ENCODE measurements at regions not wholly inside any gene's neighbourhood (a gene's known extent, or its start where the extent isn't known, plus 50 kb on each side); places are given as distances from the start of the nearest gene placed in this dataset.

DNA sequence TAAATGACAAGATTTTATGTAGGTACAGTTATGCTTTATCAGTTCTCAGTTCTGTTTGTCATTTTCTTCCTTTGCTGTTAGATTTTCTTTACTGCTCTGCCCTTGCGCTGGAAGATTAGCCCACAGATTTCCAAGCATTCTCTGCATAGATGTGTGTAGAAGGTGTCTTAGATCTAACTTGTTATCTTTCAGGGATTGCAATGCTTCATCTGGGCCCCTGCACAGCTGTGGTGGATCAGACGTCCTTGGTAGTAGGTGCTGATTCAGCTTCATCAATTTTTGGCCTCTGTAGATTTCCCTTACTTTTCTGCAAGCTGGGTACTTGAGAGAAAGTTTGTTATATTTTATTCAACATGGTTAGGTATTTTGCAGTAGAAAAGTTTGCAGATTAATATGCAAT is 115.3 kb upstream of the LINC00305 start:
- DNase-seq (ENCODE audit: low spot score) (no peak), ATAC-seq (ENCODE audit: low read depth) (no peak)
- no peak overlapping the region for H3K4me3 ChIP-seq (ENCODE audit: severe bottlenecking)
- H3K27me3 ChIP-seq (ENCODE audit: insufficient read depth, poor library complexity, severe bottlenecking), result no peaks in the 10 kb centered on the region
- no peak overlapping the region for H3K27ac ChIP-seq (ENCODE audit: poor library complexity, severe bottlenecking)
- H3K4me1 ChIP-seq (ENCODE audit: insufficient read depth, poor library complexity, severe bottlenecking), result no peaks in the 10 kb centered on the region
- H3K9me3 ChIP-seq (ENCODE audit: severe bottlenecking), result no peaks in the 10 kb centered on the region
- TF ChIP-seq, protein P1, sequence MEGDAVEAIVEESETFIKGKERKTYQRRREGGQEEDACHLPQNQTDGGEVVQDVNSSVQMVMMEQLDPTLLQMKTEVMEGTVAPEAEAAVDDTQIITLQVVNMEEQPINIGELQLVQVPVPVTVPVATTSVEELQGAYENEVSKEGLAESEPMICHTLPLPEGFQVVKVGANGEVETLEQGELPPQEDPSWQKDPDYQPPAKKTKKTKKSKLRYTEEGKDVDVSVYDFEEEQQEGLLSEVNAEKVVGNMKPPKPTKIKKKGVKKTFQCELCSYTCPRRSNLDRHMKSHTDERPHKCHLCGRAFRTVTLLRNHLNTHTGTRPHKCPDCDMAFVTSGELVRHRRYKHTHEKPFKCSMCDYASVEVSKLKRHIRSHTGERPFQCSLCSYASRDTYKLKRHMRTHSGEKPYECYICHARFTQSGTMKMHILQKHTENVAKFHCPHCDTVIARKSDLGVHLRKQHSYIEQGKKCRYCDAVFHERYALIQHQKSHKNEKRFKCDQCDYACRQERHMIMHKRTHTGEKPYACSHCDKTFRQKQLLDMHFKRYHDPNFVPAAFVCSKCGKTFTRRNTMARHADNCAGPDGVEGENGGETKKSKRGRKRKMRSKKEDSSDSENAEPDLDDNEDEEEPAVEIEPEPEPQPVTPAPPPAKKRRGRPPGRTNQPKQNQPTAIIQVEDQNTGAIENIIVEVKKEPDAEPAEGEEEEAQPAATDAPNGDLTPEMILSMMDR (IDR thresholded peaks at IDR 0.05; ENCODE audit: poor library complexity, severe bottlenecking), result no peak
- no peaks in the 10 kb centered on the region for H3K36me3 ChIP-seq (ENCODE audit: low read depth)

DNA sequence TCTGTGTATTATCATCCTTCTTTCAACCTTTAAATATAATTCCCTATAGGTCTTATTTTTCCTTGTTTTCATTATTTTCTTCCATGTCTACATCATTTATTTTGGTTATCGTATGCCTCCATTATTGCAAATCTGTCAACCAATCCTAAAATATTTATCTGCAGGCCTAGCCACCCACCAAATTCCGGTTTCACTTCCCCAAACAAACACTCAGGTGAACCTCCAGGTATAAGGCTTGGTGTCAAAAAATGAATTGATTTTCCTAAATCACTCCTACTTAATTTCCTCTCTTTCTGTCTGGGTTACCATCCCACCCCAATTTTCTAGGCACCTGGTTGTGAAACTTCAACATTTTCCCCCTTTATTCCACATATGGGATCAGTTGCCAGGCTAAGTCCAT is 111.9 kb upstream of the LINC00305 start:
- no peak for ATAC-seq (ENCODE audit: low read depth)
- no peaks in the 10 kb centered on the region for H3K9me3 ChIP-seq (ENCODE audit: severe bottlenecking)
- no peaks in the 10 kb centered on the region for H3K27me3 ChIP-seq (ENCODE audit: insufficient read depth, poor library complexity, severe bottlenecking)

GRCh38 chr18:64259871-64260270 is 111.0 kb upstream of the LINC00305 start:
- H3K4me1 ChIP-seq (ENCODE audit: insufficient read depth, poor library complexity, severe bottlenecking), result no peaks in the 10 kb centered on the region
- DNase-seq (ENCODE audit: low spot score) (no peak), ATAC-seq (ENCODE audit: low read depth) (no peak)
- no peak overlapping the region for H3K4me3 ChIP-seq (ENCODE audit: severe bottlenecking)
- TF ChIP-seq, protein P1 (IDR thresholded peaks at IDR 0.05; ENCODE audit: poor library complexity, severe bottlenecking), result no peak
- H3K9me3 ChIP-seq (ENCODE audit: severe bottlenecking), result no peaks in the 10 kb centered on the region
- no peak overlapping the region for H3K27ac ChIP-seq (ENCODE audit: poor library complexity, severe bottlenecking)
- H3K36me3 ChIP-seq (ENCODE audit: low read depth), result no peaks in the 10 kb centered on the region
- H3K27me3 ChIP-seq (ENCODE audit: insufficient read depth, poor library complexity, severe bottlenecking), result no peaks in the 10 kb centered on the region

More for the DNA sequence above, 111.9 kb upstream of the LINC00305 start:
- TF ChIP-seq, protein P1 (IDR thresholded peaks at IDR 0.05; ENCODE audit: poor library complexity, severe bottlenecking), result no peak
- H3K27ac ChIP-seq (ENCODE audit: poor library complexity, severe bottlenecking), result no peak overlapping the region
- H3K4me3 ChIP-seq (ENCODE audit: severe bottlenecking), result no peak overlapping the region
- DNase-seq (ENCODE audit: low spot score), result no peak
- no peaks in the 10 kb centered on the region for H3K4me1 ChIP-seq (ENCODE audit: insufficient read depth, poor library complexity, severe bottlenecking)
- H3K36me3 ChIP-seq (ENCODE audit: low read depth), result no peaks in the 10 kb centered on the region

GRCh38 chr18:64258111-64258650 is 109.3 kb upstream of the LINC00305 start:
- no peak overlapping the region for H3K27ac ChIP-seq (ENCODE audit: poor library complexity, severe bottlenecking)
- no peak overlapping the region for H3K4me3 ChIP-seq (ENCODE audit: severe bottlenecking)
- no peaks in the 10 kb centered on the region for H3K9me3 ChIP-seq (ENCODE audit: severe bottlenecking)
- H3K36me3 ChIP-seq (ENCODE audit: low read depth), result no peaks in the 10 kb centered on the region
- DNase-seq (ENCODE audit: low spot score), result no peak
- no peaks in the 10 kb centered on the region for H3K4me1 ChIP-seq (ENCODE audit: insufficient read depth, poor library complexity, severe bottlenecking)
- TF ChIP-seq, protein P1 (IDR thresholded peaks at IDR 0.05; ENCODE audit: poor library complexity, severe bottlenecking), result no peak
- ATAC-seq (ENCODE audit: low read depth), result no peak
- no peaks in the 10 kb centered on the region for H3K27me3 ChIP-seq (ENCODE audit: insufficient read depth, poor library complexity, severe bottlenecking)

DNA sequence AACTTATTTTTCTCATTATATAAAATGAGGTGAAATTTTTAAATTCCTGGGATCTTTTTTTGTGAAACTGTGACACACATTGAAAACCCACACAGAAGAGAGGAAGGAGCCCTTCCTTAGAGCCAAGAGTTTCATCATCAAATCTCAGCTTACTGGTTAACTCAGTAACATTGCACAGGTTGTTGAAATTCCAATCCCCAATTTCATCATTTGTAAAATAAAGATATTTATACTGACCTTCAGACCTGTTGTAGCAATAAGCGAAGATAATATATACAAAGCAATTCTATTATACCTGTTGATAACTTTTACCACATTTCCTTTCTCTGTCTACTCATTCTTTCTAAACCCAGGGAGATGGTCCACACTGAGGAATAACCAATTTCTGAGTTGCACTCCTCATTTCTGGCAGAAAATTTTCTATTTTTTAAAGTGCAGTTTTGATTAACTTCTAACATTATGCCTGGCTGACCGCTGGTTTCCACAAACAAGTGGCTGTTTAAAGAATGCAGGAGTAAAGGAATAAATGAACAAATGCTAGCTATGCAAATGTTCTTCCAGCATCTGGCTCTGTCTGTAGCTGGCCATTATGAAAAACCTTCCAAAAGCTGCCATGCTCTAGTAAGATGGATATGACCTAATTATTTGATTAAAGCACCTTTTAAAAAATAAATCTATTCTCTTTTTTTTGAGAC is 105.7 kb upstream of the LINC00305 start:
- no peak for ATAC-seq (ENCODE audit: low read depth)
- TF ChIP-seq, protein P1 (IDR thresholded peaks at IDR 0.05; ENCODE audit: poor library complexity, severe bottlenecking), result no peak
- peaks cover 4% of the 10 kb centered on the region for H3K27me3 ChIP-seq (ENCODE audit: insufficient read depth, poor library complexity, severe bottlenecking)
- no peaks in the 10 kb centered on the region for H3K9me3 ChIP-seq (ENCODE audit: severe bottlenecking)
- no peak overlapping the region for H3K27ac ChIP-seq (ENCODE audit: poor library complexity, severe bottlenecking)
- no peak for DNase-seq (ENCODE audit: low spot score)
- H3K4me3 ChIP-seq (ENCODE audit: severe bottlenecking), result no peak overlapping the region
- no peaks in the 10 kb centered on the region for H3K36me3 ChIP-seq (ENCODE audit: low read depth)
- H3K4me1 ChIP-seq (ENCODE audit: insufficient read depth, poor library complexity, severe bottlenecking), result no peaks in the 10 kb centered on the region

Measured in RWPE2 (cell line).